Astrocyte of the cerebellum (primary cell): ENCODE measurements at regions not wholly inside any gene's neighbourhood (a gene's known extent, or its start where the extent isn't known, plus 50 kb on each side); places are given as distances from the start of the nearest gene placed in this dataset.

Source experiments
- DNase-seq: peaks from one replicate; pipeline ENCODE4 v3.0.0-alpha.2; 2011; ENCODE audit warnings: low read depth
- H3K4me3 ChIP-seq: 2 replicates; pipeline ENCODE4 v1.5.1; 2011; ENCODE audit warnings: mild to moderate bottlenecking, low read depth, low read length, moderate library complexity
- in situ Hi-C: cut with HindIII; loops from 2 replicates; pipeline ENCODE4 v1.10.0; 2017; ENCODE audit warnings: low sequenced_read_pairs
- TF ChIP-seq, protein P1 (sequence below): IDR thresholded peaks from 2 replicates; pipeline ENCODE4 v1.5.1; 2012; ENCODE audit warnings: low read length, low read depth, moderate library complexity, mild to moderate bottlenecking; ENCODE audit errors: missing control alignments

DNA sequence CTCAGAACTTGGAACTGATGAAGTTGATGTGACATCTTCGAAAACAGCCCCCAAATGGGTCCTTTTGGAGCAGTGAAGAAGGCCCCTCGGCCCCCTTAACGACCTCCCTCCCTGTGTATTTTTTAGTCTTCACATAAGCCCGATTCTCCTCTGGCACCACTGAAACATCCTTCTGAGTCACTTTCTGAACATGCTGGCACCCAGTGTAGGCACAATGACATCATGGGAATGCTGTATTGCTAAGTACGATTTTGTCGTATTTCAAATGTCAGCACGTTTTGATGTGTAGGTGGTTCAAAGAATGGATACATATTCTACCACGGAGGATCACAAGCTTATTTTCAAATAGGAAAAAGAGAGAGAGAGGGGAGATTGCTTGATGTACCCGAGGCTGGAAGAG lies 111.7 kb upstream of the RIOK3 start:
- DNase-seq: no peak
- TF ChIP-seq, protein P1, sequence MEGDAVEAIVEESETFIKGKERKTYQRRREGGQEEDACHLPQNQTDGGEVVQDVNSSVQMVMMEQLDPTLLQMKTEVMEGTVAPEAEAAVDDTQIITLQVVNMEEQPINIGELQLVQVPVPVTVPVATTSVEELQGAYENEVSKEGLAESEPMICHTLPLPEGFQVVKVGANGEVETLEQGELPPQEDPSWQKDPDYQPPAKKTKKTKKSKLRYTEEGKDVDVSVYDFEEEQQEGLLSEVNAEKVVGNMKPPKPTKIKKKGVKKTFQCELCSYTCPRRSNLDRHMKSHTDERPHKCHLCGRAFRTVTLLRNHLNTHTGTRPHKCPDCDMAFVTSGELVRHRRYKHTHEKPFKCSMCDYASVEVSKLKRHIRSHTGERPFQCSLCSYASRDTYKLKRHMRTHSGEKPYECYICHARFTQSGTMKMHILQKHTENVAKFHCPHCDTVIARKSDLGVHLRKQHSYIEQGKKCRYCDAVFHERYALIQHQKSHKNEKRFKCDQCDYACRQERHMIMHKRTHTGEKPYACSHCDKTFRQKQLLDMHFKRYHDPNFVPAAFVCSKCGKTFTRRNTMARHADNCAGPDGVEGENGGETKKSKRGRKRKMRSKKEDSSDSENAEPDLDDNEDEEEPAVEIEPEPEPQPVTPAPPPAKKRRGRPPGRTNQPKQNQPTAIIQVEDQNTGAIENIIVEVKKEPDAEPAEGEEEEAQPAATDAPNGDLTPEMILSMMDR: no peak
- in situ Hi-C loops: no loop called here
- no peak overlapping the region for H3K4me3 ChIP-seq

- H3K4me3 ChIP-seq: no peak overlapping the region
- no peak for DNase-seq
- in situ Hi-C loops: no loop called here
- TF ChIP-seq, protein P1: no peak
These were observed 111.1 kb upstream of the RIOK3 start for GRCh38 chr18:23341983-23342382.

GRCh38 chr18:23342506-23342905 lies 110.6 kb upstream of the RIOK3 start:
- DNase-seq: no peak
- TF ChIP-seq, protein P1: no peak
- in situ Hi-C loops: no loop called here
- H3K4me3 ChIP-seq: no peak overlapping the region

GRCh38 chr18:23350188-23350587 lies 102.9 kb upstream of the RIOK3 start:
- TF ChIP-seq, protein P1: no peak
- H3K4me3 ChIP-seq: no peak overlapping the region
- DNase-seq: no peak
- in situ Hi-C loops: no loop called here

DNA sequence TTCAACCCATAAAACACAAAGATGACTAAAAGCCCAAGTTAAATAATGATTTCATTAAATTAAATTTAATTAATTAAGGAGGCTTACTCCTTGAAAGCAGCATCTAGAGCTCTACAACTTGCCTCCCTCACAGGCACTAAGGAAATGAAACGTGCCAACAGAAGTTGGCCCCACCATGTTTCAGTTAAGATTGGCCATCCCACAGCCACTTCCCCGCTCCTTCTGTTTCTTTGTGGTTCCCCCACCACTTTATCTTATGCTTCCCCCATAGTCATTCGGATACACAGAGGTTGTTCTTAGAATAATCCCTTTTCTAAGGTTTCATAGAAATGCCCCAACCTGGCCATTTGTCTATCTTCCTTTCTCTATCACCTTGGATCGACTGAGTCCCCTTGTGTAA lies 101.6 kb upstream of the RIOK3 start:
- no peak overlapping the region for H3K4me3 ChIP-seq
- TF ChIP-seq, protein P1: no peak
- DNase-seq: no peak
- in situ Hi-C loops: no loop called here

DNA sequence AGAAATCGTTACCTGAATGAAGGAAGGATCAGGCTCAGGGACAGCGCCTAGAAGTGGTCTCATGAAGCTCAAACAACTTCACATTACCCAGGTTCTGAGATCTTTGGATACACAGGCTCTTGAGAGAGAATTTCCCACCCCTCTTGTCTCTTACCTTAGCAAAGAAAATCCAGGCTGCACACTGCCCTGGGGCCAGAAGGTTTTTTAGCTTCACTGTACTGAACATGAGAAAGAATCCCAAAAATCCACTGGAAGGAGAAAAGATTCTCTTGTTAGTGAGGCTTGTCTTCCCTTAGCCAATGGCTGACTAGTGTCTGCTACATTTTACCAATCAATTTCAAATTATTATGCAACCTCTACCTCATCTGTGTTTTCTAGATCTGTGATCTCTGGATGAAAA lies 101.0 kb upstream of the RIOK3 start:
- H3K4me3 ChIP-seq: no peak overlapping the region
- TF ChIP-seq, protein P1: no peak
- no peak for DNase-seq
- in situ Hi-C loops: no loop called here

GRCh38 chr18:23353459-23353858 lies 99.6 kb upstream of the RIOK3 start:
- no peak overlapping the region for H3K4me3 ChIP-seq
- TF ChIP-seq, protein P1: no peak
- no peak for DNase-seq
- in situ Hi-C loops: no loop called here
